ENCODE measurements at regions not wholly inside any gene's neighbourhood (a gene's known extent, or its start where the extent isn't known, plus 50 kb on each side); places are given as distances from the start of the nearest gene placed in this dataset.
A peak's percentile ranks its signal among the peaks of the same experiment; 100 is the strongest.

- DNase-seq (ENCODE audit: low spot score) = no peak
Measured at GRCh38 chr3:144381607-144382006, 410.0 kb downstream of the DIPK2A start.

- DNase-seq (ENCODE audit: low spot score) = no peak
Measured at GRCh38 chr3:144384241-144384979, 412.8 kb downstream of the DIPK2A start.

GRCh38 chr3:144390786-144391185, 419.2 kb downstream of the DIPK2A start:
- DNase-seq (ENCODE audit: low spot score) = no peak

- DNase-seq (ENCODE audit: low spot score) = no peak
Measured at GRCh38 chr3:144391236-144391635, 419.6 kb downstream of the DIPK2A start.

GRCh38 chr3:144394032-144394431, 422.4 kb downstream of the DIPK2A start:
- DNase-seq (ENCODE audit: low spot score) = no peak

GRCh38 chr3:144402430-144402829, 430.8 kb downstream of the DIPK2A start:
- DNase-seq (ENCODE audit: low spot score) = no peak

- no peak for DNase-seq (ENCODE audit: low spot score)
Measured at GRCh38 chr3:144403040-144403457, 431.4 kb downstream of the DIPK2A start.

GRCh38 chr3:144407335-144407734, 435.7 kb downstream of the DIPK2A start:
- DNase-seq (ENCODE audit: low spot score) = peak; percentile 54

GRCh38 chr3:144409319-144409718, 437.7 kb downstream of the DIPK2A start:
- DNase-seq (ENCODE audit: low spot score) = no peak

- DNase-seq (ENCODE audit: low spot score) = no peak
Measured at GRCh38 chr3:144413068-144413467, 441.4 kb downstream of the DIPK2A start.

GRCh38 chr3:144415492-144415891, 443.9 kb downstream of the DIPK2A start:
- no peak for DNase-seq (ENCODE audit: low spot score)

GRCh38 chr3:144424606-144425005, 453.0 kb downstream of the DIPK2A start:
- no peak for DNase-seq (ENCODE audit: low spot score)

GRCh38 chr3:144426366-144426765, 454.7 kb downstream of the DIPK2A start:
- no peak for DNase-seq (ENCODE audit: low spot score)

- DNase-seq (ENCODE audit: low spot score) = no peak
Measured at GRCh38 chr3:144426967-144427366, 455.3 kb downstream of the DIPK2A start.

- DNase-seq (ENCODE audit: low spot score) = no peak
Measured at GRCh38 chr3:144429719-144430121, 458.1 kb downstream of the DIPK2A start.

GRCh38 chr3:144431134-144431533, 459.5 kb downstream of the DIPK2A start:
- no peak for DNase-seq (ENCODE audit: low spot score)

- DNase-seq (ENCODE audit: low spot score) = no peak
Measured at GRCh38 chr3:144433006-144433405, 461.4 kb downstream of the DIPK2A start.

GRCh38 chr3:144437989-144438388, 466.4 kb downstream of the DIPK2A start:
- DNase-seq (ENCODE audit: low spot score) = no peak

- no peak for DNase-seq (ENCODE audit: low spot score)
Measured at GRCh38 chr3:144444061-144444460, 472.4 kb downstream of the DIPK2A start.

- no peak for DNase-seq (ENCODE audit: low spot score)
Measured at GRCh38 chr3:144444546-144444945, 472.9 kb downstream of the DIPK2A start.

- no peak for DNase-seq (ENCODE audit: low spot score)
Measured at GRCh38 chr3:144455841-144456440, 484.3 kb downstream of the DIPK2A start.

GRCh38 chr3:144457758-144458157, 486.1 kb downstream of the DIPK2A start:
- DNase-seq (ENCODE audit: low spot score) = no peak

GRCh38 chr3:144458283-144458682, 486.7 kb downstream of the DIPK2A start:
- no peak for DNase-seq (ENCODE audit: low spot score)

- no peak for DNase-seq (ENCODE audit: low spot score)
Measured at GRCh38 chr3:144462337-144462736, 490.7 kb downstream of the DIPK2A start.

Data from Ammon's horn (tissue), 1 donor.